Panc1 (cell line): ENCODE measurements at regions not wholly inside any gene's neighbourhood (a gene's known extent, or its start where the extent isn't known, plus 50 kb on each side); places are given as distances from the start of the nearest gene placed in this dataset.

ENCODE experiments used
- POLR2AphosphoS5 ChIP-seq: IDR thresholded peaks from 2 replicates; pipeline ENCODE4 v1.6.1; 2012; ENCODE audit warnings: mild to moderate bottlenecking, low read depth, low read length, moderate library complexity
- TCF7L2 ChIP-seq: IDR thresholded peaks from 2 replicates; pipeline ENCODE4 v1.6.1; 2011; ENCODE audit warnings: mild to moderate bottlenecking, low read depth, low read length, inconsistent platforms
- TF ChIP-seq, protein P1 (sequence below): fragments of 450-650 bp; IDR thresholded peaks from 2 replicates; pipeline ENCODE4 v1.5.1; 2017; ENCODE audit warnings: mild to moderate bottlenecking

DNA sequence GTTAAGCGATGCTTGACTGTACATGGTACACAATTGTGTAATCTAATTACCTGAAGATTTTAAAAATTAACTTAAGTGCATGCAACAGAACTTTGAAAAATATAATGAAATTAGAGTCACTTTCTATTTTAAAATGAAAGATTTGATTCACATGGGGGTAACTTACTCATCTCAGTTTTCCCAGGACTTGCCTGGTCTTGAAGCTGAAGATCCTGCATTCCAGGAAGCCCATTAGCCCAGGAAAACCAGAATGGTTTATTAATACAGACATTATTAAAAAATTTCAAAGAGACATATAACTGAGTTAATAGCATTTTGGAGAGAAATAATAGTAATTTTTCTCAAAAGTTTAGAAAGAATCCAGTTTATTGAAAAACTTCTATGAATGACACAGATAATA, 190.6 kb downstream of the SIM1 start:
- TF ChIP-seq, protein P1, sequence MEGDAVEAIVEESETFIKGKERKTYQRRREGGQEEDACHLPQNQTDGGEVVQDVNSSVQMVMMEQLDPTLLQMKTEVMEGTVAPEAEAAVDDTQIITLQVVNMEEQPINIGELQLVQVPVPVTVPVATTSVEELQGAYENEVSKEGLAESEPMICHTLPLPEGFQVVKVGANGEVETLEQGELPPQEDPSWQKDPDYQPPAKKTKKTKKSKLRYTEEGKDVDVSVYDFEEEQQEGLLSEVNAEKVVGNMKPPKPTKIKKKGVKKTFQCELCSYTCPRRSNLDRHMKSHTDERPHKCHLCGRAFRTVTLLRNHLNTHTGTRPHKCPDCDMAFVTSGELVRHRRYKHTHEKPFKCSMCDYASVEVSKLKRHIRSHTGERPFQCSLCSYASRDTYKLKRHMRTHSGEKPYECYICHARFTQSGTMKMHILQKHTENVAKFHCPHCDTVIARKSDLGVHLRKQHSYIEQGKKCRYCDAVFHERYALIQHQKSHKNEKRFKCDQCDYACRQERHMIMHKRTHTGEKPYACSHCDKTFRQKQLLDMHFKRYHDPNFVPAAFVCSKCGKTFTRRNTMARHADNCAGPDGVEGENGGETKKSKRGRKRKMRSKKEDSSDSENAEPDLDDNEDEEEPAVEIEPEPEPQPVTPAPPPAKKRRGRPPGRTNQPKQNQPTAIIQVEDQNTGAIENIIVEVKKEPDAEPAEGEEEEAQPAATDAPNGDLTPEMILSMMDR, result no peak
- TF ChIP-seq TCF7L2 (no peak), POLR2AphosphoS5 (no peak)
